Breast epithelium (tissue), 4 donors: ENCODE measurements at regions not wholly inside any gene's neighbourhood (a gene's known extent, or its start where the extent isn't known, plus 50 kb on each side); places are given as distances from the start of the nearest gene placed in this dataset.

ENCODE experiments used
- DNase-seq, 2 donors: peaks; one replicate each; pipeline ENCODE4 v3.0.0-alpha.2; 2019; ENCODE audit warnings: low spot score in 2 of 2
- H3K27ac ChIP-seq, 2 donors: fragments of 200-600 bp; sonication (generic) in 1 of 2; one replicate each; pipeline ENCODE4 v1.5.1; 2016 to 2019; ENCODE audit warnings: mild to moderate bottlenecking in 1 of 2
- H3K27me3 ChIP-seq, 2 donors: fragments of 200-600 bp; sonication (generic) in 1 of 2; one replicate each; pipeline versions ENCODE4 v1.5.1 to v1.6.0; 2017 to 2019; ENCODE audit warnings: control low read depth in 1 of 2, mild to moderate bottlenecking in 1 of 2
- H3K36me3 ChIP-seq: fragments of 200-600 bp; one replicate; pipeline ENCODE4 v1.5.1; 2019
- H3K4me1 ChIP-seq, 2 donors: fragments of 200-600 bp; sonication (generic); one replicate each; pipeline ENCODE4 v1.5.1; 2016 to 2019; ENCODE audit warnings: control low read depth in 1 of 2
- H3K4me3 ChIP-seq, 3 donors: fragments of 200-600 bp; sonication (generic); 1 replicate in 2 of 3; 2 replicates in 1 of 3; pipeline ENCODE4 v1.5.1; 2016 to 2019; ENCODE audit warnings: mild to moderate bottlenecking in 3 of 3, moderate library complexity in 2 of 3
- H3K9me3 ChIP-seq, 2 donors: fragments of 200-600 bp; sonication (generic) in 1 of 2; one replicate each; pipeline ENCODE4 v1.5.1; 2016 to 2019; ENCODE audit warnings: control low read depth in 1 of 2
- POLR2A ChIP-seq: fragments of 450-650 bp; IDR thresholded peaks from one replicate; pipeline ENCODE4 v1.6.1; 2016; ENCODE audit warnings: antibody characterized with exemption, mild to moderate bottlenecking, moderate library complexity
- POLR2AphosphoS5 ChIP-seq, 3 donors: sonication (generic); formaldehyde crosslinking; IDR thresholded peaks; one replicate each; pipeline ENCODE4 v1.6.1; 2017; ENCODE audit warnings: antibody characterized with exemption in 3 of 3
- intact Hi-C: fragments of 100-400 bp; cut with DNase I; formaldehyde crosslinking; loops from one replicate; pipeline ENCODE4 v1.15.1; 2023; ENCODE audit warnings: low total_unique reads
- TF ChIP-seq, protein P1 (sequence below), 3 donors: fragments of 450-650 bp; IDR thresholded peaks; one replicate each; pipeline ENCODE4 v1.5.1; 2016 to 2017; ENCODE audit warnings: antibody characterized with exemption in 3 of 3, mild to moderate bottlenecking in 3 of 3, moderate library complexity in 3 of 3

GRCh38 chr2:149652526-149652925 lies 65.0 kb upstream of the MMADHC start:
- Histone ChIP-seq H3K36me3 (no peaks in the 10 kb centered on the region), H3K4me3 (no peak overlapping the region), H3K27me3 (no peaks in the 10 kb centered on the region), H3K27ac (no peak overlapping the region), H3K4me1 (no peaks in the 10 kb centered on the region), H3K9me3 (no peaks in the 10 kb centered on the region)
- intact Hi-C loops: no loop called here
- no peak for TF ChIP-seq POLR2A
- no peak for TF ChIP-seq POLR2AphosphoS5 (IDR thresholded peaks at IDR 0.05)
- TF ChIP-seq, protein P1, sequence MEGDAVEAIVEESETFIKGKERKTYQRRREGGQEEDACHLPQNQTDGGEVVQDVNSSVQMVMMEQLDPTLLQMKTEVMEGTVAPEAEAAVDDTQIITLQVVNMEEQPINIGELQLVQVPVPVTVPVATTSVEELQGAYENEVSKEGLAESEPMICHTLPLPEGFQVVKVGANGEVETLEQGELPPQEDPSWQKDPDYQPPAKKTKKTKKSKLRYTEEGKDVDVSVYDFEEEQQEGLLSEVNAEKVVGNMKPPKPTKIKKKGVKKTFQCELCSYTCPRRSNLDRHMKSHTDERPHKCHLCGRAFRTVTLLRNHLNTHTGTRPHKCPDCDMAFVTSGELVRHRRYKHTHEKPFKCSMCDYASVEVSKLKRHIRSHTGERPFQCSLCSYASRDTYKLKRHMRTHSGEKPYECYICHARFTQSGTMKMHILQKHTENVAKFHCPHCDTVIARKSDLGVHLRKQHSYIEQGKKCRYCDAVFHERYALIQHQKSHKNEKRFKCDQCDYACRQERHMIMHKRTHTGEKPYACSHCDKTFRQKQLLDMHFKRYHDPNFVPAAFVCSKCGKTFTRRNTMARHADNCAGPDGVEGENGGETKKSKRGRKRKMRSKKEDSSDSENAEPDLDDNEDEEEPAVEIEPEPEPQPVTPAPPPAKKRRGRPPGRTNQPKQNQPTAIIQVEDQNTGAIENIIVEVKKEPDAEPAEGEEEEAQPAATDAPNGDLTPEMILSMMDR (IDR thresholded peaks at IDR 0.05): no peak
- DNase-seq: no peak

DNA sequence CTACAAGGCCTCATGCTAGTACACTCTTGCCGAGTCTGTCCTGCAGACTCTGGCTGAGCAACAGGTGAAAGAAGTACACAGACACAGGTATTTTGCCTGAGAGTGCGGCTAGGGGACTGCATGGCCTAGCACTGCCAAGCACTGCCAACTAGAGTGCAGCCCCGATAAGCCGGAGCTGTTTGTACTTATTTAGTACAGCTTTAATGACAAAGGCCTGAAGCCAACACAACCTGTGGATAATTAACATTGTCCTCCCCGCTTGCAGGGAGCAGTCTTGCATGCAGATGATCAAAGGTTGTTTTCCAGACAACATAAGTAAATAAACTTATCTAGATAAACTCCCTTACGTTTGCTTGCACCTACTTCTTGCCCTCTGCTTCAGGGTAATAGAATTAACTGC lies 63.7 kb upstream of the MMADHC start:
- DNase-seq: no peak
- Histone ChIP-seq H3K9me3 (no peaks in the 10 kb centered on the region), H3K36me3 (no peaks in the 10 kb centered on the region), H3K4me1 (no peaks in the 10 kb centered on the region), H3K27me3 (no peaks in the 10 kb centered on the region), H3K4me3 (no peak overlapping the region), H3K27ac (no peak overlapping the region)
- intact Hi-C loops: no loop called here
- TF ChIP-seq POLR2AphosphoS5 (IDR thresholded peaks at IDR 0.05) (no peak), POLR2A (no peak)
- TF ChIP-seq, protein P1 (IDR thresholded peaks at IDR 0.05): no peak

DNA sequence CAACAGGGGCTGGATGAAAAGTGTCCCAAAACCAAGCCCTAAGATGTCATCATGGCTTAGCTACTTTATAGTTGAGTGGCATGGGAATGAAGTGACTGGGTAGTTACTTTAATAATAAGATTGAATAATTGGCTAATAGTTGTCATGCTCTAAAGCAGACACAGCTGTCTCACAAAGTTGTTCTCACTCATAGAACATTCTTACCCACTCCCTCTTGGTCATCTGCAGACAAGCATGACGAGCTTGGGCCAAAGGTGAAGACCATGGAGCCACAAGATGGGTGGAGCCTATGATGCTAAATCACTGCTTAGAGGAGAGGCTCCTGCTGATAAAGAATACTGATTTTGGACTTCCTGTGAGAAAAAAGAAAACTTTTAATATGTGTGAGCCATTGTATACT lies 62.4 kb upstream of the MMADHC start:
- Histone ChIP-seq H3K27ac (no peak overlapping the region), H3K9me3 (no peaks in the 10 kb centered on the region), H3K36me3 (no peaks in the 10 kb centered on the region), H3K4me3 (no peak overlapping the region), H3K27me3 (no peaks in the 10 kb centered on the region), H3K4me1 (no peaks in the 10 kb centered on the region)
- no peak for DNase-seq
- intact Hi-C loops: no loop called here
- TF ChIP-seq POLR2AphosphoS5 (IDR thresholded peaks at IDR 0.05) (no peak), POLR2A (no peak)
- TF ChIP-seq, protein P1 (IDR thresholded peaks at IDR 0.05): no peak

GRCh38 chr2:149648282-149649030 lies 60.9 kb upstream of the MMADHC start:
- Histone ChIP-seq H3K27ac (no peak overlapping the region), H3K36me3 (no peaks in the 10 kb centered on the region), H3K4me1 (no peaks in the 10 kb centered on the region), H3K27me3 (no peaks in the 10 kb centered on the region), H3K4me3 (no peak overlapping the region), H3K9me3 (no peaks in the 10 kb centered on the region)
- DNase-seq: no peak
- intact Hi-C loops: no loop called here
- TF ChIP-seq POLR2AphosphoS5 (IDR thresholded peaks at IDR 0.05) (no peak), POLR2A (no peak)
- TF ChIP-seq, protein P1 (IDR thresholded peaks at IDR 0.05): no peak

- no peak overlapping the region for H3K27ac ChIP-seq
- intact Hi-C loops: no loop called here
- TF ChIP-seq, protein P1 (IDR thresholded peaks at IDR 0.05): no peak
- TF ChIP-seq POLR2A (no peak), POLR2AphosphoS5 (IDR thresholded peaks at IDR 0.05) (no peak)
- H3K36me3 ChIP-seq: no peaks in the 10 kb centered on the region
- DNase-seq: no peak
- H3K4me3 ChIP-seq: no peak overlapping the region
- no peaks in the 10 kb centered on the region for H3K9me3 ChIP-seq
- no peaks in the 10 kb centered on the region for H3K27me3 ChIP-seq
- H3K4me1 ChIP-seq: no peaks in the 10 kb centered on the region
These were observed 57.8 kb upstream of the MMADHC start for GRCh38 chr2:149645391-149645790.
